SK-N-SH (cell line): ENCODE measurements at regions not wholly inside any gene's neighbourhood (a gene's known extent, or its start where the extent isn't known, plus 50 kb on each side); places are given as distances from the start of the nearest gene placed in this dataset.

ENCODE experiments used
- CTCF ChIA-PET: fragments of 300-600, 350-600 bp; formaldehyde crosslinking; extraction: SDS; loops from one replicate; lab custom pipeline; 2021; lab: Yijun Ruan, JAX
- POLR2A ChIA-PET: fragments of 350-600 bp; sonication (Branson Sonifier 250); formaldehyde crosslinking; extraction: SDS; loops from one replicate; lab custom pipeline; 2020; ENCODE audit warnings: antibody characterized with exemption, inconsistent platforms; lab: Yijun Ruan, JAX
- DNase-seq: peaks from one replicate; pipeline ENCODE4 v3.0.0; 2012
- H2AFZ ChIP-seq: fragments of 200-600 bp; sonication (generic); 2 replicates; pipeline ENCODE4 v1.8.1; 2016; ENCODE audit warnings: antibody characterized with exemption, mild to moderate bottlenecking, low read depth
- H3F3A ChIP-seq: fragments of 200-600 bp; sonication (generic); replicated peaks from 2 replicates; pipeline ENCODE3; 2016; ENCODE audit warnings: antibody characterized with exemption, mild to moderate bottlenecking; ENCODE audit not compliant: insufficient read depth
- H3K27ac ChIP-seq, 2 experiments: fragments of 200-500 bp in 1 of 2; fragments of 200-600 bp in 1 of 2; sonication (Bioruptor generic) in 1 of 2; sonication (generic), shearing (Covaris generic) in 1 of 2; 2 replicates each; pipeline versions ENCODE4 v1.5.1 to v1.6.1; 2014 to 2016; ENCODE audit warnings: low read depth in 2 of 2, inconsistent platforms in 1 of 2, low read length in 1 of 2, mild to moderate bottlenecking in 1 of 2, mixed read lengths in 1 of 2
- H3K27me3 ChIP-seq: fragments of 200-600 bp; sonication (generic), shearing (Covaris generic); 2 replicates; pipeline ENCODE4 v1.6.1; 2016; ENCODE audit warnings: mixed run types; ENCODE audit not compliant: insufficient read depth
- H3K36me3 ChIP-seq, 2 experiments: fragments of 200-500 bp in 1 of 2; fragments of 200-600 bp in 1 of 2; sonication (Bioruptor generic) in 1 of 2; sonication (generic) in 1 of 2; replicated peaks in 1 of 2; 2 replicates each; pipeline versions ENCODE3 to v1.5.1; 2014 to 2016; ENCODE audit warnings: low read length in 1 of 2, mild to moderate bottlenecking in 1 of 2; ENCODE audit not compliant: insufficient read depth in 2 of 2, control insufficient read depth in 1 of 2
- H3K4me1 ChIP-seq, 2 experiments: fragments of 200-500 bp in 1 of 2; fragments of 200-600 bp in 1 of 2; sonication (Bioruptor generic) in 1 of 2; sonication (generic), shearing (Covaris generic) in 1 of 2; 2 replicates each; pipeline versions ENCODE4 v1.5.1 to v1.6.1; 2014 to 2016; ENCODE audit warnings: low read depth in 1 of 2, low read length in 1 of 2, mixed run types in 1 of 2; ENCODE audit not compliant: insufficient read depth in 2 of 2, control insufficient read depth in 1 of 2
- H3K4me2 ChIP-seq: fragments of 200-600 bp; sonication (generic), shearing (Covaris generic); 2 replicates; pipeline ENCODE4 v1.6.1; 2017; ENCODE audit warnings: mixed run types
- H3K4me3 ChIP-seq, 2 experiments: fragments of 200-500 bp in 1 of 2; fragments of 200-600 bp in 1 of 2; sonication (Bioruptor generic) in 1 of 2; sonication (generic), shearing (Covaris generic) in 1 of 2; 2 replicates each; pipeline versions ENCODE4 v1.5.1 to v1.8.1; 2014 to 2016; ENCODE audit warnings: low read depth in 2 of 2, inconsistent platforms in 1 of 2, low read length in 1 of 2, mild to moderate bottlenecking in 1 of 2, mixed read lengths in 1 of 2, moderate library complexity in 1 of 2
- H3K79me2 ChIP-seq: fragments of 200-600 bp; sonication (generic); 2 replicates; pipeline ENCODE4 v1.8.1; 2017; ENCODE audit warnings: mild to moderate bottlenecking; ENCODE audit not compliant: insufficient read depth
- H3K9ac ChIP-seq: fragments of 200-600 bp; sonication (generic); 2 replicates; pipeline ENCODE4 v1.6.1; 2017; ENCODE audit warnings: mixed run types
- H3K9me2 ChIP-seq: fragments of 200-600 bp; sonication (generic); 2 replicates; pipeline ENCODE4 v1.6.1; 2017; ENCODE audit warnings: mixed run types
- H3K9me3 ChIP-seq: fragments of 200-600 bp; sonication (generic); 2 replicates; pipeline ENCODE4 v1.6.1; 2017; ENCODE audit warnings: mixed run types, mild to moderate bottlenecking, moderate library complexity
- H4K20me1 ChIP-seq: fragments of 200-600 bp; sonication (generic); 2 replicates; pipeline ENCODE4 v1.6.1; 2017; ENCODE audit warnings: mild to moderate bottlenecking, mixed run types; ENCODE audit not compliant: insufficient read depth
- ELF1 ChIP-seq: IDR thresholded peaks from 2 replicates; pipeline ENCODE4 v1.4.0; 2012
- EP300 ChIP-seq, 2 experiments: IDR thresholded peaks; 2 replicates each; pipeline versions ENCODE4 v1.4.0 to v1.6.1; 2012; ENCODE audit warnings: borderline replicate concordance in 1 of 2, low read depth in 1 of 2, low read length in 1 of 2
- EZH2phosphoT487 ChIP-seq: fragments of 200-600 bp; sonication (generic); IDR thresholded peaks from 2 replicates; pipeline ENCODE4 v1.6.1; 2017; ENCODE audit warnings: low read depth, mixed run types, mild to moderate bottlenecking, antibody characterized with exemption, moderate library complexity, borderline replicate concordance
- FOXJ3 ChIP-seq: sonication (generic); formaldehyde crosslinking; IDR thresholded peaks from 2 replicates; pipeline ENCODE4 v1.5.1; 2020; ENCODE audit warnings: mild to moderate bottlenecking, missing genetic modification reagents
- GATA2 ChIP-seq: sonication (generic); formaldehyde crosslinking; IDR thresholded peaks from 2 replicates; pipeline ENCODE4 v1.5.0; 2020; ENCODE audit warnings: mild to moderate bottlenecking, missing genetic modification reagents
- MEF2A ChIP-seq: IDR thresholded peaks from 2 replicates; pipeline ENCODE4 v1.4.0; 2012; ENCODE audit warnings: low read depth, borderline replicate concordance
- MXI1 ChIP-seq: IDR thresholded peaks from 2 replicates; pipeline ENCODE4 v1.6.1; 2012; ENCODE audit warnings: mild to moderate bottlenecking, low read depth, low read length, improper control_type of control experiment
- NRF1 ChIP-seq: IDR thresholded peaks from 2 replicates; pipeline ENCODE4 v1.6.1; 2012; ENCODE audit warnings: low read depth, mild to moderate bottlenecking, low read length
- PBX3 ChIP-seq: IDR thresholded peaks from 2 replicates; pipeline ENCODE4; 2012
- RAD21 ChIP-seq: IDR thresholded peaks from 2 replicates; pipeline ENCODE4 v1.6.1; 2012; ENCODE audit warnings: mild to moderate bottlenecking, low read length
- REST ChIP-seq: IDR thresholded peaks from 2 replicates; pipeline ENCODE4 v1.6.1; 2012; ENCODE audit warnings: mild to moderate bottlenecking, low read depth, low read length, moderate library complexity
- RXRA ChIP-seq: IDR thresholded peaks from 2 replicates; pipeline ENCODE4 v1.4.0; 2012; ENCODE audit warnings: low read depth, mild to moderate bottlenecking, borderline replicate concordance
- SIN3A ChIP-seq: IDR thresholded peaks from 2 replicates; pipeline ENCODE4 v1.6.1; 2012; ENCODE audit warnings: low read depth, mild to moderate bottlenecking, low read length, moderate library complexity, borderline replicate concordance
- USF2 ChIP-seq: fragments of 150-350 bp; IDR thresholded peaks from 2 replicates; pipeline ENCODE4 v1.6.1; 2017; ENCODE audit warnings: antibody characterized with exemption, low read length, low read depth, borderline replicate concordance
- ZBTB33 ChIP-seq: IDR thresholded peaks from 2 replicates; pipeline ENCODE4 v1.4.0; 2012; ENCODE audit warnings: low read depth, borderline replicate concordance

GRCh38 chr1:73727036-73727435, 470.9 kb downstream of the LRRIQ3 start:
- H4K20me1 ChIP-seq: no peaks in the 10 kb centered on the region
- DNase-seq: no peak
- no peaks in the 10 kb centered on the region for H3F3A ChIP-seq
- TF ChIP-seq MEF2A: no peak
- no peak for TF ChIP-seq GATA2
- no peak for TF ChIP-seq SIN3A
- no peak for TF ChIP-seq EZH2phosphoT487
- TF ChIP-seq USF2: no peak
- no peak for TF ChIP-seq ZBTB33
- TF ChIP-seq EP300 (IDR thresholded peaks at IDR 0.05; ENCODE audit: borderline replicate concordance in 1 of 2, low read depth in 1 of 2, low read length in 1 of 2): no peak
- TF ChIP-seq PBX3: no peak
- TF ChIP-seq RXRA: no peak
- no peak for TF ChIP-seq FOXJ3
- no peak for TF ChIP-seq REST
- TF ChIP-seq RAD21: no peak
- TF ChIP-seq MXI1: no peak
- no peak for TF ChIP-seq ELF1
- no peak for TF ChIP-seq NRF1
- no peaks in the 10 kb centered on the region for H3K36me3 ChIP-seq
- no peak overlapping the region for H3K9ac ChIP-seq
- H3K4me2 ChIP-seq: no peak overlapping the region
- no peak overlapping the region for H2AFZ ChIP-seq
- POLR2A ChIA-PET: no interaction called here
- H3K27ac ChIP-seq: no peak overlapping the region
- H3K27me3 ChIP-seq: no peaks in the 10 kb centered on the region
- CTCF ChIA-PET: no interaction called here
- no peaks in the 10 kb centered on the region for H3K79me2 ChIP-seq
- H3K4me3 ChIP-seq: no peak overlapping the region
- no peaks in the 10 kb centered on the region for H3K9me2 ChIP-seq
- no peaks in the 10 kb centered on the region for H3K4me1 ChIP-seq
- no peaks in the 10 kb centered on the region for H3K9me3 ChIP-seq
